ENCODE measurements at regions not wholly inside any gene's neighbourhood (a gene's known extent, or its start where the extent isn't known, plus 50 kb on each side); places are given as distances from the start of the nearest gene placed in this dataset.

DNA sequence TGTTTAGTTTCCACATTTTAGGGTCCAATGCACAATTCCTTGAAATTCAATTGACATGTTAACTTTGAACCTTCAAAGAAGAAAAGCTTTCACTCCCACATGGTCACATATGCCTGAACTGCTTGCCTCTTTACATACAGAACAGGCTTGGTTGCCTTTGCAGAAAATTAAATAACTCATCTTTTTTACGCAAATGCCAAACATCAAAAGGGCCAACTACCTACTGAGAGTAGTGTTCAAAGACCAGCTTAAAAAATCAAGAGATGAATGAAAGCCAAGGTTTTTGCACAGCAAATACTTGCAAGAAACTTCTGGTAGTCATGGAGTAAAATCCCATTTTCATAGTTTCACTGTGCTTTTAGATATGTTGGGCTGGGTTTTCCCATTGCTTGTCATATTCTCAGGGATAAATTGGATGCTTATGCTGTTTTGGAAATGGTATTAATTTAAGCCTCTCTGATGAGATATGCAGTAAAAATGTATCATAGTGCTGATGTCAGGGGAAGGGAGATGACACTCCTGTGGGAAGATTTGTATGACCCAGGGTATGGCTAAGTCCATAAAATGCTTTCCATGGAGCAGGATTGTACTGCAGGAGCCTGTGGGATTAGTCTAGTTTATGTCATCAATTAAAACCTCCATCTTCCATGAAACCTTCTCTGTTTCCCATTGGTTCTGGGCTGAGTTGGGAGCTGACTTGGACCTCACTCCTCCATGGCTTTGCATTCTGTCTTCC lies 60.6 kb upstream of the DARS1 start:
- TF ChIP-seq, protein P1, sequence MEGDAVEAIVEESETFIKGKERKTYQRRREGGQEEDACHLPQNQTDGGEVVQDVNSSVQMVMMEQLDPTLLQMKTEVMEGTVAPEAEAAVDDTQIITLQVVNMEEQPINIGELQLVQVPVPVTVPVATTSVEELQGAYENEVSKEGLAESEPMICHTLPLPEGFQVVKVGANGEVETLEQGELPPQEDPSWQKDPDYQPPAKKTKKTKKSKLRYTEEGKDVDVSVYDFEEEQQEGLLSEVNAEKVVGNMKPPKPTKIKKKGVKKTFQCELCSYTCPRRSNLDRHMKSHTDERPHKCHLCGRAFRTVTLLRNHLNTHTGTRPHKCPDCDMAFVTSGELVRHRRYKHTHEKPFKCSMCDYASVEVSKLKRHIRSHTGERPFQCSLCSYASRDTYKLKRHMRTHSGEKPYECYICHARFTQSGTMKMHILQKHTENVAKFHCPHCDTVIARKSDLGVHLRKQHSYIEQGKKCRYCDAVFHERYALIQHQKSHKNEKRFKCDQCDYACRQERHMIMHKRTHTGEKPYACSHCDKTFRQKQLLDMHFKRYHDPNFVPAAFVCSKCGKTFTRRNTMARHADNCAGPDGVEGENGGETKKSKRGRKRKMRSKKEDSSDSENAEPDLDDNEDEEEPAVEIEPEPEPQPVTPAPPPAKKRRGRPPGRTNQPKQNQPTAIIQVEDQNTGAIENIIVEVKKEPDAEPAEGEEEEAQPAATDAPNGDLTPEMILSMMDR (IDR thresholded peaks at IDR 0.05 in 8 of 11, conservative IDR thresholded peaks at IDR 0.05 in 3 of 11): no peak
- TF ChIP-seq POLR2AphosphoS5 (IDR thresholded peaks at IDR 0.05): no peak
- TF ChIP-seq POLR2A (IDR thresholded peaks at IDR 0.05): no peak

All from spleen (tissue), 7 donors.